GM10266 (cell line): ENCODE measurements at regions not wholly inside any gene's neighbourhood (a gene's known extent, or its start where the extent isn't known, plus 50 kb on each side); places are given as distances from the start of the nearest gene placed in this dataset.

Source experiments
- DNase-seq: peaks from one replicate; pipeline ENCODE4 v3.0.0; 2012; ENCODE audit errors: extremely low spot score
- TF ChIP-seq, protein P1 (sequence below): IDR thresholded peaks from 2 replicates; pipeline ENCODE4 v1.5.1; 2012; ENCODE audit warnings: mild to moderate bottlenecking, low read depth; ENCODE audit not compliant: control insufficient read depth, insufficient read depth; ENCODE audit errors: missing control alignments

DNA sequence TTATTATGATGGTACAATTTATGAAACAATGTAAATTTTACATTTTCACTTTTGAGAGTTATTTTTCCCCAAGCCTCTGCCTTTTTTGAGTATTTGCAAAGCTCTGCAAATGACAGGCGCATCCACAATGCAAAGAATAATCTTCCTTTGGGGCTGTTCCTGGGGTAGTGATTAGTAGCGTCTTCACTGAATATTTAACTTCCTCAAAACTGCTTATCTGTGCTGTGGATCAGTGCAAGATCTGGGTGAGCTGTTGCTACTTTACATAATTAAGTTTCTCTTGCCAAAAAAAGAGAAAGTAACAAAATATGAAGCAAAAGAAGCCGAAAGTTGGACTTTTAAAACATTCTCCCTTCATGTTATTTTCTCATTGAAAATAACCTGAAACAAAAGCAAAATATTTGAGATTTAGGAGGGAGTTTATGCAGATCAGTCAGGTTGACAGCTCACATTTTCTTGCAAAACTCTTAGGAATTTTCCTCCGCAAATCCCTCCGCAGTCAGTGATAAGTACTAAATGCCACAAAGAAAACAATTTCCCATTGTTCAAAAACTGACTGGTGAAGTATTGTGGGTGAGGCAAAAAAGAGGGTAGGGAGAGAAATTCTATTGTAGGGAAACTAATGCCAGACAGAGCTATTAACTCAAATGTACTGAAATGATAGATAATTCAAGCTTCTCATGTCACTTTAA lies 276.4 kb upstream of the B3GALT2 start:
- no peak for DNase-seq
- TF ChIP-seq, protein P1, sequence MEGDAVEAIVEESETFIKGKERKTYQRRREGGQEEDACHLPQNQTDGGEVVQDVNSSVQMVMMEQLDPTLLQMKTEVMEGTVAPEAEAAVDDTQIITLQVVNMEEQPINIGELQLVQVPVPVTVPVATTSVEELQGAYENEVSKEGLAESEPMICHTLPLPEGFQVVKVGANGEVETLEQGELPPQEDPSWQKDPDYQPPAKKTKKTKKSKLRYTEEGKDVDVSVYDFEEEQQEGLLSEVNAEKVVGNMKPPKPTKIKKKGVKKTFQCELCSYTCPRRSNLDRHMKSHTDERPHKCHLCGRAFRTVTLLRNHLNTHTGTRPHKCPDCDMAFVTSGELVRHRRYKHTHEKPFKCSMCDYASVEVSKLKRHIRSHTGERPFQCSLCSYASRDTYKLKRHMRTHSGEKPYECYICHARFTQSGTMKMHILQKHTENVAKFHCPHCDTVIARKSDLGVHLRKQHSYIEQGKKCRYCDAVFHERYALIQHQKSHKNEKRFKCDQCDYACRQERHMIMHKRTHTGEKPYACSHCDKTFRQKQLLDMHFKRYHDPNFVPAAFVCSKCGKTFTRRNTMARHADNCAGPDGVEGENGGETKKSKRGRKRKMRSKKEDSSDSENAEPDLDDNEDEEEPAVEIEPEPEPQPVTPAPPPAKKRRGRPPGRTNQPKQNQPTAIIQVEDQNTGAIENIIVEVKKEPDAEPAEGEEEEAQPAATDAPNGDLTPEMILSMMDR, result no peak

DNA sequence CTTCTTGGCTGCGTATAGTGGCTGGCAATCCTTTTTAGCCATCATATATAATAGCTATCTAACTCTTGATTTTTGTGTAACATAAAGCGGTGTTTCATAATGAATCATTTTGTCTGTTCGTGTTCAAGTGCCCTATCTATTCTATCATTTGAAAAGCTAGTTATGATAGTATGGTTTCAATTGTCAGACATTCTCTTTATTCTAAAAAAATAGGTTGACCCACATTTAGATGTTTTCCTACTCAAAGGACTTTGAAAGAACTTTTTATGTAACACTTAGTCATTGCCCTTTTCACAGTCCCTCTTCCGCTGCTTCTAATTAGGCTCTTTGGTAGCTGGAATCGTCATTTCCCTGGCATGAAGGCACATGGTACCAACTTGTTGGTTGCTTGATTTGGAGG lies 272.2 kb upstream of the B3GALT2 start:
- DNase-seq, result no peak
- TF ChIP-seq, protein P1, result no peak

DNA sequence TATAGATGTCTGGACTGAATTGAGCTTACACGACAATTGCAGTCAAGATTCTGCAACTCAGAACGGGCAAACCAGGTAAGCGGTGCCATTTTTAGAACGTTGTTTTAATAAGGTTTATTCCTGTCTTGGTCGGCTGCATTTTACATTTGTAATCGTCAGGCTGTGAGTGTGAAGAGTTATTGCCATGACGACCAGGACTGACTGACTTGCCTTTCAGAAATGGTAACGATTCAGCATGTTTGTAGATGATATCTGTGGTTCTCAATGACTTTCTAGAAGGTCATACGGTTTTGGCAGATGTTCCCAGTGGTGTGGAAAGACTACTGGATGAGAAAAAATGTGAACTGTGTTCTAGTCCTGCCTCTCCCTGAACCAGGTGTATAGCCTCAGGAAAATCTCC lies 271.3 kb upstream of the B3GALT2 start:
- DNase-seq, result no peak
- TF ChIP-seq, protein P1, result no peak

DNA sequence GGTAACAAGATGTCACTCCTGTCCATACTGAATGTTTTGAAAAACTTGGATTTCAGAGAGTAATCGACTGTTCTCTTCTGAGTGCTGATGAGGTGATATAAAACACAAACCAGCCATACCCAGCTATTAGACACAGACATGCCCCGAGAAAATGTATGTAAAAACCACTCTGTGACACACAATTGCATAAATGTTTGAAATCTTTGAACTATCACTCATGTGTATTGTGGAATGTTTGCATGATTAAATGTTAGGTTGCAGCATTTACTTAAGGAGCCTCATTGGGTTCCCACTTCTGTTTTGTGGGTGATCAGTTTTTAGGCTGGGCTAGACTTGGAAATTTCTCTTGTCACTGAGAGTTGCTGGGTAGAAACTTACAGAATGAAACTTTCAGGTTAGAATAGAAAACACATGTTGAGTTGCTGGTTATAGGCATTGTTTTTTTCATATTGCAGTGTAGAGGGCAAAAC lies 270.4 kb upstream of the B3GALT2 start:
- TF ChIP-seq, protein P1, result no peak
- no peak for DNase-seq

DNA sequence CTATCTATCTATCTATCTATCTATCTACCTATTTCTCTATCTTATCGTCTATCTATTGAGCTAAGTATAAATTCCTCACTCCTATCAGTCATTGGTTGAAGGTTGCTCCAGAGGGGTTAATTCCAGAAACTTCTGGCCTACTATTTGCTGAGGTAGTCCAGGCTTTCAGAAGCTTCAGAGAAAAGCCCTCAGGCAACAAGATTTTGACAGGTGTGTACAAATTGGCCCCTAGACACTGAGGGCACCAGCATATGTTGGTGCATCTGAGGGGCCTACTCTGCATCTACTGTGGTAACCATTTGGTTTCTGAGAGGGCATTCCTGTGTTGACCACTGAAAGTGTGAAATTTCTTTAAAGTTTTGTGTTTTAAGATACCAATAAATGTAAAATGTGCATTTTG lies 265.2 kb upstream of the B3GALT2 start:
- DNase-seq, result no peak
- TF ChIP-seq, protein P1, result no peak

DNA sequence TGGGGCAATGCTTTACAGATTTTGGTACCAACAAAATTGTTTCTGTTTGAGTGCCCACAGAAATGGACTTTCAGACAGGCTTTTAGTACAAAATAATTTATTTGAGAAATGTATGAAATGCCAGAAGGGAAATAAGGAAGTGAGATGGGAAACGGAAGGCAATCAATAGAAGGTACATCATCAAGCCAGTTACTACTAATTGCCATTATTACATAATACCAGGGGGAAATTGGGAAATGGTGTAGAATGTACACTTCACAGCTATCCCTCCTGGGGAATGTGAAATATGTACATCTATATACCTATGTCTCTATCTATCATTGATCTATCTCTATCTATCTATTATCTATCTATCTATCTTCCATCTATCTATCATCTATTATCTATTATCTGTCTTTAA lies 264.6 kb upstream of the B3GALT2 start:
- TF ChIP-seq, protein P1, result no peak
- no peak for DNase-seq

DNA sequence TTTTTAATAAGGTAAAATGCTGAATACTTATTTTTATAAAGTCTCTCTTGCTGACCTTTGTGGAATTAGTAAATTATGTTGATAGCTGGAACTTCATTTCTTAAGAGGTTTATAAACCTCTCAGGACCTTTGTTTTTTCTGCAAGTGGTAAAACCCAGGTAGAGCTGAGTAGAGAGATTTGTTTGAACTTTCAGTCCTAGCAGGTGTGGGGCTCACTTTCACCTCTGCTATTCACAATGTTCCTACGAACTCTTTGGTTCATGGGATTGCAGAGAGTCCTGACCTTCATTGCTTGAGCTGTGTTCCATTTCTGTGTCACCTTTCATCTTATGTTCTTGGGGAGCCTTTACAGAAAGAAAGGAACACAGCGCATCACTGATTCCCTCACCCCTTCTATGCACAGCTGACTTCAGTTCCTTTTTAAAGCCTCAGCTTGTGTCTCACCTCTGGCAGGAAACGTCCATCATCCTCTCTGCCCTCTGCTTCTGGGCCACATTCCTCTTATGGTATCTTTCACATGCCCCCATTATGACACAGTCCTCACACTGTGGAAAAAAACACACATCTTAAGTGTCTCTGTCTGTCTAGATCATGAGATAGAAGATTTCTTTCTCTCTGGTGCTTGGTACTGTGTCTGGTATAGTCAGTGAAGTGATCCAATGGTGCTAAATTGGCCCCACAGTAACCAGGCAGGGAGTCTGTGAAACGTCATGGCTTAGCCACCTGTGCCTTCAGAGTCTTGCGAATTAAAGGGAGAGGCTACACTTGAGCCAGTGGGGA lies 262.5 kb upstream of the B3GALT2 start:
- DNase-seq, result no peak
- TF ChIP-seq, protein P1, result no peak
